Gastroesophageal sphincter (tissue), 3 donors: ENCODE measurements at regions not wholly inside any gene's neighbourhood (a gene's known extent, or its start where the extent isn't known, plus 50 kb on each side); places are given as distances from the start of the nearest gene placed in this dataset.
"Not testable (repeated sequence)": the region's sequence is repeated elsewhere in the genome, so short reads cannot be mapped to it uniquely, and the experiment has no call there.

Experiments used
- CTCF ChIP-seq, 4 experiments: fragments of 200-600 bp in 2 of 4; fragments of 450-650 bp in 2 of 4; sonication (generic) in 1 of 4; IDR thresholded peaks; one replicate each; pipeline ENCODE4 v1.5.1; 2017 to 2019; ENCODE audit warnings: antibody characterized with exemption in 4 of 4, mild to moderate bottlenecking in 2 of 4, moderate library complexity in 2 of 4
- EP300 ChIP-seq: sonication (generic); formaldehyde crosslinking; IDR thresholded peaks from one replicate; pipeline ENCODE4 v1.6.1; 2017; ENCODE audit warnings: antibody characterized with exemption, mild to moderate bottlenecking
- POLR2A ChIP-seq, 2 donors: fragments of 450-650 bp; IDR thresholded peaks; one replicate each; pipeline ENCODE4 v1.6.1; 2017; ENCODE audit warnings: antibody characterized with exemption in 2 of 2, mild to moderate bottlenecking in 2 of 2, moderate library complexity in 1 of 2
- POLR2AphosphoS5 ChIP-seq: sonication (generic); formaldehyde crosslinking; IDR thresholded peaks from one replicate; pipeline ENCODE4 v1.6.1; 2017; ENCODE audit warnings: antibody characterized with exemption

DNA sequence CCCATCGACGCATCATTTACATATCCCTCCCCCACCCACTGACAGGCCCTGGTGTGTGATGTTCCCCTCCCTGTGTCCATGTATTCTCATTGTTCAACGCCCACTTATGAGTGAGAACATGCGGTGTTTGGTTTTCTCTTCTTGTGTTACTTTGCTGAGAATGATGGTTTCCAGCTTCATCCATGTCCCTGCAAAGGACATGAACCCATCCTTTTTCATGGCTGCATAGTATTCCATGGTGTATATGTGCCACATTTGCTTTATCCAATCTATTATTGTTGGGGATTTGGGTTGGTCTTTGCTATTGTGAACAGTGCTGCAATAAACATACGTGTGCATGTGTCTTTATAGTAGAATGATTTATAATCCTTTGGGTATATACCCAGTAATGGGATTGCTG lies 243.3 kb downstream of the TTC6 start:
- not testable (repeated sequence) for TF ChIP-seq POLR2AphosphoS5; CTCF (IDR thresholded peaks at IDR 0.05); POLR2A (IDR thresholded peaks at IDR 0.05); EP300
